Natural killer cell (primary cell): ENCODE measurements at regions not wholly inside any gene's neighbourhood (a gene's known extent, or its start where the extent isn't known, plus 50 kb on each side); places are given as distances from the start of the nearest gene placed in this dataset.

Experiments used
- ATAC-seq, 3 donors: fragments of 150-1000 bp in 2 of 3; fragments of 200-7000 bp in 1 of 3; cut with Tn5 transposase; 1 replicate in 1 of 3; 2 replicates in 2 of 3; pipeline ENCODE4 v1.10.0; 2021; ENCODE audit warnings: mild to moderate bottlenecking in 2 of 3, moderate library complexity in 2 of 3
- DNase-seq, 2 donors: peaks; one replicate each; pipeline versions ENCODE4 v3.0.0 to v3.0.0-alpha.2; 2013 to 2021; ENCODE audit warnings: mixed read lengths in 1 of 2
- H3K27ac ChIP-seq: one replicate; pipeline ENCODE4 v1.5.1; 2013; ENCODE audit warnings: mild to moderate bottlenecking, low read length
- H3K27me3 ChIP-seq: one replicate; pipeline ENCODE4 v1.6.1; 2013; ENCODE audit warnings: low read length; ENCODE audit not compliant: control insufficient read depth, insufficient read depth
- H3K36me3 ChIP-seq: one replicate; pipeline ENCODE4 v1.6.1; 2013; ENCODE audit warnings: low read length; ENCODE audit not compliant: control insufficient read depth, insufficient read depth
- H3K4me1 ChIP-seq: one replicate; pipeline ENCODE4 v1.6.1; 2013; ENCODE audit warnings: low read length; ENCODE audit not compliant: control insufficient read depth, insufficient read depth
- H3K4me3 ChIP-seq: one replicate; pipeline ENCODE4 v1.5.1; 2013; ENCODE audit warnings: low read length
- H3K9me3 ChIP-seq: one replicate; pipeline ENCODE4 v1.6.1; 2013; ENCODE audit warnings: low read length; ENCODE audit not compliant: control insufficient read depth, insufficient read depth
- H3K27ac Mint-ChIP-seq, 2 donors: one replicate each; pipeline ENCODE4 v1.8.0; 2022; ENCODE audit warnings: mild to moderate bottlenecking in 2 of 2, mixed read lengths in 2 of 2, moderate library complexity in 1 of 2
- H3K27me3 Mint-ChIP-seq, 2 donors: one replicate each; pipeline ENCODE4 v1.8.0; 2022; ENCODE audit warnings: low read depth in 2 of 2, mixed read lengths in 2 of 2
- H3K36me3 Mint-ChIP-seq: one replicate; pipeline ENCODE4 v1.8.0; 2022; ENCODE audit warnings: mixed read lengths
- H3K4me1 Mint-ChIP-seq, 2 donors: one replicate each; pipeline ENCODE4 v1.8.0; 2022; ENCODE audit warnings: mixed read lengths in 2 of 2
- H3K4me3 Mint-ChIP-seq: one replicate; pipeline ENCODE4 v1.8.0; 2022; ENCODE audit warnings: mild to moderate bottlenecking, moderate library complexity, mixed read lengths
- H3K9me3 Mint-ChIP-seq, 2 donors: one replicate each; pipeline ENCODE4 v1.8.0; 2022; ENCODE audit warnings: mixed read lengths in 2 of 2
- WGBS: methylation state at CpG from one replicate; pipeline ENCODE4 v1.1.7; 2013; ENCODE audit warnings: missing lambda C conversion rate; ENCODE audit not compliant: insufficient coverage; 5-methylcytosine and 5-hydroxymethylcytosine counted together
- intact Hi-C: fragments of 100-400 bp; cut with micrococcal nuclease; formaldehyde crosslinking; loops from one replicate; pipeline ENCODE4 v1.14.2; 2022
- TF ChIP-seq, protein P1 (sequence below): fragments of 200-600 bp; IDR thresholded peaks from one replicate; pipeline ENCODE4 v1.8.0; 2022; ENCODE audit warnings: antibody characterized with exemption

DNA sequence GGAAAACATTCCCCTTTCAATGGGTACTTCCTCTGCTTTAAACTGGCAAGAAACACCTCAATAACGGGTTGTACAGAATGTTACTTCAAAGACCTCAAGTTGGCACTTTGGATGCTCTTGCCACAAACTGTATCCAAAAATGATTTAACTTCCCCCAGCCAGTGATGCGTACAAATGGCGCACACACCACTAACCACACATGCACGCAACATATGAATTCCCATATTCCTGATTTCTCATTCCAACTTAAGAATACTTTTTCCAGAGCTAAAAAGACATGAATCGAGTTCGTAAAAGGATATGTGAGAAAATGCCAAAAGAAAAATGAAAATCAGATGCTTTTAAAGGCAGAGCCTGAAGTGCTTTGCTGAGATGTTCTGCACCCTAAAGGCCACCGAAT lies 388.0 kb upstream of the PIK3R1 start:
- H3K27ac Mint-ChIP-seq, result no peak overlapping the region
- no peaks in the 10 kb centered on the region for H3K27me3 ChIP-seq
- no peak overlapping the region for H3K4me3 ChIP-seq
- H3K4me1 Mint-ChIP-seq, result no peaks in the 10 kb centered on the region
- no peak overlapping the region for H3K4me3 Mint-ChIP-seq
- no peaks in the 10 kb centered on the region for H3K9me3 ChIP-seq
- H3K36me3 Mint-ChIP-seq, result no peaks in the 10 kb centered on the region
- TF ChIP-seq, protein P1, sequence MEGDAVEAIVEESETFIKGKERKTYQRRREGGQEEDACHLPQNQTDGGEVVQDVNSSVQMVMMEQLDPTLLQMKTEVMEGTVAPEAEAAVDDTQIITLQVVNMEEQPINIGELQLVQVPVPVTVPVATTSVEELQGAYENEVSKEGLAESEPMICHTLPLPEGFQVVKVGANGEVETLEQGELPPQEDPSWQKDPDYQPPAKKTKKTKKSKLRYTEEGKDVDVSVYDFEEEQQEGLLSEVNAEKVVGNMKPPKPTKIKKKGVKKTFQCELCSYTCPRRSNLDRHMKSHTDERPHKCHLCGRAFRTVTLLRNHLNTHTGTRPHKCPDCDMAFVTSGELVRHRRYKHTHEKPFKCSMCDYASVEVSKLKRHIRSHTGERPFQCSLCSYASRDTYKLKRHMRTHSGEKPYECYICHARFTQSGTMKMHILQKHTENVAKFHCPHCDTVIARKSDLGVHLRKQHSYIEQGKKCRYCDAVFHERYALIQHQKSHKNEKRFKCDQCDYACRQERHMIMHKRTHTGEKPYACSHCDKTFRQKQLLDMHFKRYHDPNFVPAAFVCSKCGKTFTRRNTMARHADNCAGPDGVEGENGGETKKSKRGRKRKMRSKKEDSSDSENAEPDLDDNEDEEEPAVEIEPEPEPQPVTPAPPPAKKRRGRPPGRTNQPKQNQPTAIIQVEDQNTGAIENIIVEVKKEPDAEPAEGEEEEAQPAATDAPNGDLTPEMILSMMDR, result no peak
- H3K9me3 Mint-ChIP-seq, result no peaks in the 10 kb centered on the region
- H3K36me3 ChIP-seq, result no peaks in the 10 kb centered on the region
- no peak for DNase-seq
- intact Hi-C loops, result no loop called here
- H3K27ac ChIP-seq, result no peak overlapping the region
- ATAC-seq, result no peak
- 91% methylated on average over 7 of the region's 7 CpGs for WGBS
- no peaks in the 10 kb centered on the region for H3K4me1 ChIP-seq
- H3K27me3 Mint-ChIP-seq, result peaks cover 6 to 12% of the 10 kb centered on the region in 2 donors

DNA sequence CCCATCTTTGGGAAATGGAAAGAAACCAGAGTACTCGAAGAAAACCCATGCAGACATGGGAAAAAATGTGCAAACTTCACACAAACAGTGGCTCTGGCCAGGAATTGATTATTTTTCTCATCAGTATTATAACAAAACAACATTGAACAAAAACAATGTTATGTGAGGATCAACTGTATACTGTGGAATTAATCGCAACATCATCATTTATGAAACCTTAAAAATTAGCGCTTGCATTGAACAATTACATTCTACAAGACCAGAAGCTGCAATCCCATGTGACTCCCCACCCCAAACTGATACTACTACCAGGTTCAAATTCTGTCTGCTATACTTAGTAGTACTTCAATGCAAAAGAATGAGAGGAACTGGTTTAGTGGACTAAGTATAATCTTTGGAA lies 390.7 kb upstream of the PIK3R1 start:
- no peak for ATAC-seq
- Histone ChIP-seq H3K27ac (no peak overlapping the region), H3K36me3 (no peaks in the 10 kb centered on the region), H3K4me1 (no peaks in the 10 kb centered on the region), H3K4me3 (no peak overlapping the region), H3K9me3 (no peaks in the 10 kb centered on the region), H3K27me3 (no peaks in the 10 kb centered on the region)
- TF ChIP-seq, protein P1, result no peak
- Mint-ChIP-seq H3K4me1 (no peaks in the 10 kb centered on the region), H3K36me3 (no peaks in the 10 kb centered on the region), H3K27ac (no peak overlapping the region), H3K27me3 (peaks cover 4 to 12% of the 10 kb centered on the region in 2 donors), H3K4me3 (no peak overlapping the region), H3K9me3 (no peaks in the 10 kb centered on the region)
- DNase-seq, result no peak
- intact Hi-C loops, result no loop called here
- 67% methylated on average over 2 of the region's 3 CpGs for WGBS

DNA sequence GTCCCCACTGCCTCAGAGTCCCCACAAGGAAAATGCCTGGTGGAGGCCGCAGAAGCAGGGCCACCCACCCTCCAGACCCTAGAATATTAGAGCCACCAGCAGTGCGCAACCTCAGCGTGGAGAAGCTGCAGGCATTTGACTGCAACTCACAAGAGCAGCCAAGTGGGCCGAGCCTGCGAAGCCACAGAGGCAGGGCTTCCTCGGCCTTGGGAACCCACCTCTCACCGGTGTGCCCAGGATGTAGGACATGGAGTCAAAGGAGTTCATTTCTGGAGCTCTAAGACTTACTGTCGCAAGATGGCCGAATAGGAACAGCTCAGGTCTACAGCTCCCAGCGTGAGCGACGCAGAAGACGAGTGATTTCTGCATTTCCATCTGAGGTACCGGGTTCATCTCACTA lies 397.9 kb upstream of the PIK3R1 start:
- H3K27ac Mint-ChIP-seq, result no peak overlapping the region
- H3K4me3 Mint-ChIP-seq, result peak overlapping the region; percentile 35
- H3K36me3 Mint-ChIP-seq, result no peaks in the 10 kb centered on the region
- no peak overlapping the region for H3K4me3 ChIP-seq
- DNase-seq, result no peak
- ATAC-seq, result no peak
- no peaks in the 10 kb centered on the region for H3K4me1 ChIP-seq
- H3K9me3 Mint-ChIP-seq, result peaks cover 0 to 2% of the 10 kb centered on the region in 2 donors
- intact Hi-C loops, result no loop called here
- H3K27me3 ChIP-seq, result no peaks in the 10 kb centered on the region
- no peaks in the 10 kb centered on the region for H3K9me3 ChIP-seq
- 84% methylated on average over 13 of the region's 14 CpGs for WGBS
- peaks cover 0 to under 1% of the 10 kb centered on the region in 2 donors for H3K27me3 Mint-ChIP-seq
- no peaks in the 10 kb centered on the region for H3K36me3 ChIP-seq
- H3K4me1 Mint-ChIP-seq, result no peaks in the 10 kb centered on the region
- TF ChIP-seq, protein P1, result no peak
- H3K27ac ChIP-seq, result no peak overlapping the region

DNA sequence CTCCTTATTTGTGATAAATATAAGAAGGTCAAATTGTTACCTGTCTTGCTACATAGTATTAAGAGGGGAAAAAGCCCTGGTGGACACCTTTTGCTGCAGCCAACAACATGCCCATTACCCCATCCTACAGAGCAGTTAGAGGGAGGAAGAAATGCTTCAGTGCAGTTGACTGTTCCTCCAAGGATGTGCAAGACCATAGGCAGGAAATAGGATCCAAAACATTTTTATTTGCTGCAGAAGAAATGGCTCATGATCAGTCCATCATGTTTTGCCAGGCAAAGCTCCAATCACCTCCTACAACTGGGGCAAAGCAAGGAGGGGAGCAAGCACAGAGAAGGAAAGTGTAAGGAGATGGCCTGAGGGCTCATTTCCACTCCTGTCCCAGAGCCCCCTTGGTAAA lies 399.1 kb upstream of the PIK3R1 start:
- H3K27ac ChIP-seq, result no peak overlapping the region
- Mint-ChIP-seq H3K4me1 (no peaks in the 10 kb centered on the region), H3K36me3 (no peaks in the 10 kb centered on the region), H3K27ac (no peak overlapping the region), H3K9me3 (peaks cover 0 to 2% of the 10 kb centered on the region in 2 donors), H3K27me3 (peaks cover 0 to 5% of the 10 kb centered on the region in 2 donors), H3K4me3 (no peak overlapping the region)
- no peaks in the 10 kb centered on the region for H3K9me3 ChIP-seq
- no peak overlapping the region for H3K4me3 ChIP-seq
- DNase-seq, result no peak
- no peak for ATAC-seq
- H3K4me1 ChIP-seq, result no peaks in the 10 kb centered on the region
- TF ChIP-seq, protein P1, result no peak
- no peaks in the 10 kb centered on the region for H3K27me3 ChIP-seq
- no peaks in the 10 kb centered on the region for H3K36me3 ChIP-seq
- intact Hi-C loops, result no loop called here
